PC-3 (cell line): ENCODE measurements at regions not wholly inside any gene's neighbourhood (a gene's known extent, or its start where the extent isn't known, plus 50 kb on each side); places are given as distances from the start of the nearest gene placed in this dataset.

Source experiments
- CTCF ChIP-seq: fragments of 300-600 bp; sonication (generic); conservative IDR thresholded peaks from 2 replicates; pipeline ENCODE4 v1.5.1; 2017; ENCODE audit warnings: antibody characterized with exemption, low read depth, mild to moderate bottlenecking, low read length
- EZH2 ChIP-seq: fragments of 300-600 bp; sonication (generic); IDR thresholded peaks from one replicate; pipeline ENCODE4 v1.6.1; 2017; ENCODE audit warnings: antibody characterized with exemption, mild to moderate bottlenecking, low read length; ENCODE audit not compliant: unreplicated experiment
- EZH2phosphoT487 ChIP-seq: fragments of 300-600 bp; sonication (generic); IDR thresholded peaks from 2 replicates; pipeline ENCODE4 v1.6.1; 2018; ENCODE audit warnings: mild to moderate bottlenecking, antibody characterized with exemption, low read length, borderline replicate concordance

GRCh38 chr2:67667054-67667908 lies 270.1 kb downstream of the ETAA1 start:
- TF ChIP-seq CTCF (no peak), EZH2 (no peak), EZH2phosphoT487 (no peak)
